NT2/D1 (cell line): ENCODE measurements at regions not wholly inside any gene's neighbourhood (a gene's known extent, or its start where the extent isn't known, plus 50 kb on each side); places are given as distances from the start of the nearest gene placed in this dataset.

Source experiments
- YY1 ChIP-seq: IDR thresholded peaks from 2 replicates; pipeline ENCODE4 v1.6.1; 2011; ENCODE audit not compliant: insufficient read length, insufficient read depth
- ZNF274 ChIP-seq: IDR thresholded peaks from 2 replicates; pipeline ENCODE4 v1.6.1; 2011; ENCODE audit warnings: mild to moderate bottlenecking, low read depth, low read length

DNA sequence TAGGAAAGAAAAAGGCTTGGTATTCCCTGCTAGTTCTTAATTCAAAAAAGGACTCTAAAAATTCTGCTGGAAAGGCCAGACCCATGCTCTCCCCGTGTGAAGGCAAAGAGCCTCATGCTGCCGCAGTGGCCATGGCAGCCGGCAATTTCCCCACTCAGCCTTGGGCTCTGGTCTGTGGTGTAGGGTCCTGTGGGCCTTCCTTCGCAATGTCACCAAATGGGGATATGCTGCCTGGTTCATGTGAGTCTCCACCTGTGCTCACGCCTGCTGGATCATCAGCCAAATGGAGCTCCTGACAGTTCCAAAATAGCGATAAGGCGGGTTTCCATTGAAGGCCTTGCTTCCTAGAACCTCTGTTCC, 282.8 kb upstream of the ATP5MC3 start:
- TF ChIP-seq YY1: no peak
- no peak for TF ChIP-seq ZNF274
